MM.1S (cell line): ENCODE measurements at regions not wholly inside any gene's neighbourhood (a gene's known extent, or its start where the extent isn't known, plus 50 kb on each side); places are given as distances from the start of the nearest gene placed in this dataset.

ENCODE experiments used
- CTCF ChIP-seq: fragments of 300-600 bp; sonication (generic); IDR thresholded peaks from 2 replicates; pipeline ENCODE4 v1.5.1; 2016; ENCODE audit warnings: antibody characterized with exemption, low read length, mixed read lengths
- EZH2 ChIP-seq: fragments of 300-600 bp; sonication (generic); optimal IDR thresholded peaks from 2 replicates; pipeline ENCODE3; 2017; ENCODE audit warnings: low read depth, mild to moderate bottlenecking, antibody characterized with exemption, low read length, mixed read lengths

- TF ChIP-seq CTCF = no peak
- TF ChIP-seq EZH2 = no peak
These were observed 327.8 kb downstream of the MATN1 start for GRCh38 chr1:30395631-30396030.
